Type B pancreatic cell (in vitro differentiated cells): ENCODE measurements at regions not wholly inside any gene's neighbourhood (a gene's known extent, or its start where the extent isn't known, plus 50 kb on each side); places are given as distances from the start of the nearest gene placed in this dataset.

Experiments
- DNase-seq: peaks from one replicate; pipeline ENCODE4 v3.0.0; 2021; ENCODE audit warnings: mixed read lengths; ENCODE audit not compliant: unreplicated experiment; ENCODE audit errors: extremely low spot score
- H3K27ac Mint-ChIP-seq: 2 replicates; pipeline ENCODE4 v1.8.0; 2021; ENCODE audit warnings: mild to moderate bottlenecking, mixed read lengths
- H3K27me3 Mint-ChIP-seq: 2 replicates; pipeline ENCODE4 v1.8.0; 2021; ENCODE audit warnings: mixed read lengths
- H3K36me3 Mint-ChIP-seq: 2 replicates; pipeline ENCODE4 v1.8.0; 2021; ENCODE audit warnings: mixed read lengths
- H3K4me1 Mint-ChIP-seq: one replicate; pipeline ENCODE4 v1.8.0; 2021; ENCODE audit warnings: mixed read lengths; ENCODE audit not compliant: unreplicated experiment
- H3K4me3 Mint-ChIP-seq: 2 replicates; pipeline ENCODE4 v1.8.0; 2021; ENCODE audit warnings: mild to moderate bottlenecking, mixed read lengths
- H3K9me3 Mint-ChIP-seq: 2 replicates; pipeline ENCODE4 v1.8.0; 2021; ENCODE audit warnings: mixed read lengths
- TF ChIP-seq, protein P1 (sequence below): fragments of 200-600 bp; sonication (generic); conservative IDR thresholded peaks from 2 replicates; pipeline ENCODE4 v1.5.0; 2021; ENCODE audit warnings: antibody characterized with exemption, mild to moderate bottlenecking

DNA sequence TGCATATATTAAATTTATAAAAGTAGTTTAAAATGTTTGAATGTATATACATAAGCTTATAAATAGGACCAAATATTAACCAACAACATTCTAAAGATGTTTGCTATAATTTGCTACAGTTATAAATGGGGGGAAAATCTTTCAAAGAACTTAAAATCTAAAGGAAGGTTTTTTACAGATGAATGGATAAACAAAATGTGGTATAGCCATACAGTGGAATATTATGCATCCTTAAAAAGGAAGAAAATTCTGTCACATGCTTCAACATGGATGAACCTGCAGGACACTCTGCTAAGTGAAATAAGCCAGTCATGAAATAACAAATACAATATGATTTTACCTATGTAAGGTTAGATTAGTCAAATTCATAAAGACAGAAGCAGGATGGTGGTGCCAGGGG lies 75.8 kb downstream of the TMEM17 start:
- Mint-ChIP-seq H3K4me3 (no peak overlapping the region), H3K27me3 (no peaks in the 10 kb centered on the region), H3K4me1 (no peaks in the 10 kb centered on the region), H3K36me3 (no peaks in the 10 kb centered on the region), H3K27ac (no peak overlapping the region), H3K9me3 (no peaks in the 10 kb centered on the region)
- TF ChIP-seq, protein P1, sequence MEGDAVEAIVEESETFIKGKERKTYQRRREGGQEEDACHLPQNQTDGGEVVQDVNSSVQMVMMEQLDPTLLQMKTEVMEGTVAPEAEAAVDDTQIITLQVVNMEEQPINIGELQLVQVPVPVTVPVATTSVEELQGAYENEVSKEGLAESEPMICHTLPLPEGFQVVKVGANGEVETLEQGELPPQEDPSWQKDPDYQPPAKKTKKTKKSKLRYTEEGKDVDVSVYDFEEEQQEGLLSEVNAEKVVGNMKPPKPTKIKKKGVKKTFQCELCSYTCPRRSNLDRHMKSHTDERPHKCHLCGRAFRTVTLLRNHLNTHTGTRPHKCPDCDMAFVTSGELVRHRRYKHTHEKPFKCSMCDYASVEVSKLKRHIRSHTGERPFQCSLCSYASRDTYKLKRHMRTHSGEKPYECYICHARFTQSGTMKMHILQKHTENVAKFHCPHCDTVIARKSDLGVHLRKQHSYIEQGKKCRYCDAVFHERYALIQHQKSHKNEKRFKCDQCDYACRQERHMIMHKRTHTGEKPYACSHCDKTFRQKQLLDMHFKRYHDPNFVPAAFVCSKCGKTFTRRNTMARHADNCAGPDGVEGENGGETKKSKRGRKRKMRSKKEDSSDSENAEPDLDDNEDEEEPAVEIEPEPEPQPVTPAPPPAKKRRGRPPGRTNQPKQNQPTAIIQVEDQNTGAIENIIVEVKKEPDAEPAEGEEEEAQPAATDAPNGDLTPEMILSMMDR: no peak
- no peak for DNase-seq

DNA sequence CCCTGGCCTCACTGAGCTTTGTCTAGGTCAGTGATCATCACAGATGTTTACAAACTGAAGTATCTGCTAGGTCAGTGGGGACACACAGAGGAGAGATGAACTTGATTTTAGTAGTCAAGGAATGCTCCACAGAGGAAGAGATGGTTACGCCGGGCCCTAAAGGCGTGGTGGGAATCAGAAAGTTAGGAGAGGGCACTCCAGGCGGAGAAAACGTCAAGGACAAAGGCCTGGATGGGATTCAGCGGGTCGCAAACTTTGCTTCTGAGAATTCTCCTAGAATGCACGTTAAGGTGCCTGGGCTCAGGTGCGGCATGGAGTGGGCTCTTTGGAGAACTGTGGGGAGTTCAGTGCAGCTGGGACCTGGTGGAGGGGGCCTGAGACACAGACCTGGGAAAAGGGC lies 78.8 kb downstream of the TMEM17 start:
- Mint-ChIP-seq H3K4me3 (no peak overlapping the region), H3K9me3 (no peaks in the 10 kb centered on the region), H3K27me3 (no peaks in the 10 kb centered on the region), H3K27ac (no peak overlapping the region), H3K4me1 (no peaks in the 10 kb centered on the region), H3K36me3 (no peaks in the 10 kb centered on the region)
- DNase-seq: no peak
- TF ChIP-seq, protein P1: no peak

DNA sequence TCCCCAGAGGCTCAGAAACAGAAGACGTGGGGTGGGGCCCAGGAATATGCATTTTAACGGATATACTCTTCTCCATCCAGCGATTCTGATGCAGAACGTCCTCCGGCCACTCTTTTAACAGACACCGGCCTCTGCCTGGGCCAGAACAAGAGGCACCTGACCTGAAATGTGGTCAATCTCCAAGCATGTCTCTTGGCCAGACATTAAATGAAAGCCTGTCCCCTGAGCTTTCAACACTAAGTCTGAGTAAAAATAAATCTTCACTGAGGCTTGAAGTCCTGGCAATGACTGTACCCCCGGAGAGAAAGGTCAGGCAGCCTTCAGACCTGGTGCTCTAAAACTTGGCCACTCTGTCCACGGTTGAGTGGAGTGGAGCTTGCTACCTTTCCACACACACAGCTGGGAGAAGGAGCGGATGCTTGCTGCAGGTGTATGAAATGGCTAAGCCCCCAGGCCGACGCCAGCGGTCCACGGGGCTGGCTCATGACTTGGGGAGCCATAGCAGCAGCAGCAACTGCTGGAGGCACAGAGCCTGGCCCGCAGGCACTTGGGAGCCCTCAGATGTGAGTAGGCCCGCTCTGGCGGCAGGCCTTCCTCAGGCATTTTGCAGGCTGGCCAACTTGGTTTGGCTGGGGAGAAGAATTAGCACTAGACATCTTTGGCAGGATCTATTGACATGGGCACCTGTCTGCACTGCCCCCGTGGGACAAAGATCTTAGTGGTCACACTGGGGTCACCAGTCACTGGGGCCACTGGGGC lies 79.7 kb downstream of the TMEM17 start:
- TF ChIP-seq, protein P1: no peak
- H3K27me3 Mint-ChIP-seq: no peaks in the 10 kb centered on the region
- no peak overlapping the region for H3K4me3 Mint-ChIP-seq
- no peak overlapping the region for H3K27ac Mint-ChIP-seq
- no peaks in the 10 kb centered on the region for H3K9me3 Mint-ChIP-seq
- no peaks in the 10 kb centered on the region for H3K4me1 Mint-ChIP-seq
- DNase-seq: no peak
- no peaks in the 10 kb centered on the region for H3K36me3 Mint-ChIP-seq

DNA sequence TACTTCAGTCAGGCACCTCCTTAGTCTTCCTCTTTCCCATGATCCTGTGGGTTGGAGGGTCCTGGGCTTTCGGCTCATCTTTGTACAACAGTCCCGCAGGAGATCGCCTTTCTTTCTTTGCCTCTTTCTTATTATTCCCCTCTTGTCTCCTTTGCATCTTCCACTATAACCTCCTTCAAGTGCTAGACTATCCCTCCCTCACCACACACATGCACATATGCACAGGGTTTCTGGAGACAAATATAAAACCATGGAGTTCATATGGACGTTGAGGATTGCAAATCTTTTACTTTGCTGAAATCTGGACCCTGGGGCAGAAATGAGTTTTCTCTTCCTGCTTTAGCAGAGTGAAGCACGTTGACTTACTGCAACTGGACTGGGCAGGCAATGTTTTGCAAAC lies 80.3 kb downstream of the TMEM17 start:
- Mint-ChIP-seq H3K27ac (no peak overlapping the region), H3K9me3 (peaks cover under 1% of the 10 kb centered on the region), H3K36me3 (no peaks in the 10 kb centered on the region), H3K4me3 (no peak overlapping the region), H3K4me1 (no peaks in the 10 kb centered on the region), H3K27me3 (no peaks in the 10 kb centered on the region)
- TF ChIP-seq, protein P1: no peak
- no peak for DNase-seq

DNA sequence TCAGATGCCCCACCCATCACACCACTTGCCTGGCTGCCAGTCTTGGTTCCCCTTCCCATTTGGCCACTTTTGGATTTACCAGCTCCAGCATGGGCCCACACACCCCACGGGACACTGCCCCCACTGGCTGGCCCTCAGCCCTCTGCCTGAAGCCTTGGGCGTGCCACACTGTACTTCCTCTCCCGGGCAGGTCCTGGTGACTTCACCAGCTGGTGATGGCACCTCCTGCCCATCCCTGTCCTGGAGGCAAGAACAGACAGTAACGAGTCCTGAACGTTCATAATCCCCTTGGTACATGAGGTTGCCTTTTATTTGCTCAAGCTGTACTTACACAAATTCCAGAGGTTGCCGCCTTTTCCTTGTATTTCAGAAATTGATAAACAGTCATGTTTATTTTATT lies 81.1 kb downstream of the TMEM17 start:
- H3K9me3 Mint-ChIP-seq: peaks cover 4% of the 10 kb centered on the region
- H3K4me1 Mint-ChIP-seq: no peaks in the 10 kb centered on the region
- H3K27ac Mint-ChIP-seq: no peak overlapping the region
- H3K27me3 Mint-ChIP-seq: no peaks in the 10 kb centered on the region
- TF ChIP-seq, protein P1: no peak
- H3K36me3 Mint-ChIP-seq: no peaks in the 10 kb centered on the region
- DNase-seq: no peak
- H3K4me3 Mint-ChIP-seq: no peak overlapping the region
